Stomach (tissue), 4 donors: ENCODE measurements at regions not wholly inside any gene's neighbourhood (a gene's known extent, or its start where the extent isn't known, plus 50 kb on each side); places are given as distances from the start of the nearest gene placed in this dataset.

ENCODE experiments used
- POLR2A ChIP-seq, 4 donors: fragments of 450-650 bp; IDR thresholded peaks; one replicate each; pipeline ENCODE4 v1.6.1; 2016; ENCODE audit warnings: antibody characterized with exemption in 4 of 4, control low read depth in 2 of 4, mild to moderate bottlenecking in 1 of 4, moderate library complexity in 1 of 4
- TF ChIP-seq, protein P1 (sequence below), 7 experiments: fragments of 450-650 bp in 4 of 7; fragments of 200-600 bp in 3 of 7; sonication (generic) in 3 of 7; IDR thresholded peaks; one replicate each; pipeline ENCODE4 v1.5.1; 2016 to 2019; ENCODE audit warnings: antibody characterized with exemption in 7 of 7, control low read depth in 2 of 7, mild to moderate bottlenecking in 1 of 7

DNA sequence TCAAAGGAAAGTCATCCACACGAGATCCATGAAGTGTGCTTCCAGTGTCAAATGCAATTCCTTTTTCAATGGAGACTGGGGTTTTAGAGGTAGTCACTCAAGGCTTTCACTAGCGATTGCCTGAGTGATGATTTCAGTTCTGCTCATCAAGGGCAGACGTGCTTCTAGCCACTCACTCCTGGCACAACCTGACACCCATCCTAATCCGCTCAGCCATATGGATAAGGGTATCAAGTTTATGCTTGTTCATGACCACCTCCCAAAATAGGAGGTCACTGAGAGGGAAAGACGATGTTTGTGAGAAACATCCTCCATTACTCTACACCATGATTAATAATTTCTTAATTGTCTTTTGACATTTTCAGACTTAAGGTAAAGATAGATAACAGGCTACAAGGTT is 91.3 kb upstream of the HEY2 start:
- TF ChIP-seq, protein P1, sequence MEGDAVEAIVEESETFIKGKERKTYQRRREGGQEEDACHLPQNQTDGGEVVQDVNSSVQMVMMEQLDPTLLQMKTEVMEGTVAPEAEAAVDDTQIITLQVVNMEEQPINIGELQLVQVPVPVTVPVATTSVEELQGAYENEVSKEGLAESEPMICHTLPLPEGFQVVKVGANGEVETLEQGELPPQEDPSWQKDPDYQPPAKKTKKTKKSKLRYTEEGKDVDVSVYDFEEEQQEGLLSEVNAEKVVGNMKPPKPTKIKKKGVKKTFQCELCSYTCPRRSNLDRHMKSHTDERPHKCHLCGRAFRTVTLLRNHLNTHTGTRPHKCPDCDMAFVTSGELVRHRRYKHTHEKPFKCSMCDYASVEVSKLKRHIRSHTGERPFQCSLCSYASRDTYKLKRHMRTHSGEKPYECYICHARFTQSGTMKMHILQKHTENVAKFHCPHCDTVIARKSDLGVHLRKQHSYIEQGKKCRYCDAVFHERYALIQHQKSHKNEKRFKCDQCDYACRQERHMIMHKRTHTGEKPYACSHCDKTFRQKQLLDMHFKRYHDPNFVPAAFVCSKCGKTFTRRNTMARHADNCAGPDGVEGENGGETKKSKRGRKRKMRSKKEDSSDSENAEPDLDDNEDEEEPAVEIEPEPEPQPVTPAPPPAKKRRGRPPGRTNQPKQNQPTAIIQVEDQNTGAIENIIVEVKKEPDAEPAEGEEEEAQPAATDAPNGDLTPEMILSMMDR (IDR thresholded peaks at IDR 0.05): no peak
- TF ChIP-seq POLR2A (IDR thresholded peaks at IDR 0.05): no peak
